ENCODE measurements at regions not wholly inside any gene's neighbourhood (a gene's known extent, or its start where the extent isn't known, plus 50 kb on each side); places are given as distances from the start of the nearest gene placed in this dataset.

DNA sequence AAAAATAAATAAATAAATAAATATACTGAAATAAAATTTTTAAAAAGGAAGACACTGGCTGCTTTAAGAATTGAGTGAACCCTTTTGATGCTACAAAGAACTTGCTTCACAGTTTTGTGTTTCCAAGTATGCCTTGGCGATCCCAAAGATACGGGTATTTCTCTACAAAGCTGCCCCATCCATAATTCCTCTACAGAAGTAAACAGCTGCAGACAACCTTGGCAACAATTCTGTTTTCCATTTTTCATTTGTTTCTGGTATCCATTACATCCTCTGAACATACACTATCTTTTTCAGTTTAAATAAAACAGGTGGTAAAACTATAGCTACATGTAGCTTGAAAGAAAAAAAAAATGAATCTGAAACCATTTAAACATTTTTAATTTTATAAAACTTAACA is 552.8 kb upstream of the KLHL29 start:
- DNase-seq (ENCODE audit: low spot score), result no peak

DNA sequence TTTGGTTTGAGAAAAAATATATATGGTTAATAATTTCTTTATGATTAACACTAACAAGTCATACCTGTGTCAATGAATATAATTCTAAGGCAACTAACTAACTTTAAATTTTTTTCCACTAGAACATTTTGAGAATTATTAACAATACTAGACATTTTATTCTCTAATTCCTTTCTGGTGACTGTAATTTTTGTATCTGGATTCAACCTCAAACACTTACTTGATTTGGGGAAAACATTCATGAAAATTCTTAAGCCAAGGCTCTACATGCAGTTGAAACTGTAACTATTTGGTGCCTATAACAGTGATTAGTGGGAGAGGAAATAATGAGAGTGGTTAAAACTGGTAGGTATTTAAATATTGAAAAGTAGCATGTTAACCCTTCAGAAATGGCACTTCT is 546.5 kb upstream of the KLHL29 start:
- no peak for DNase-seq (ENCODE audit: low spot score)

DNA sequence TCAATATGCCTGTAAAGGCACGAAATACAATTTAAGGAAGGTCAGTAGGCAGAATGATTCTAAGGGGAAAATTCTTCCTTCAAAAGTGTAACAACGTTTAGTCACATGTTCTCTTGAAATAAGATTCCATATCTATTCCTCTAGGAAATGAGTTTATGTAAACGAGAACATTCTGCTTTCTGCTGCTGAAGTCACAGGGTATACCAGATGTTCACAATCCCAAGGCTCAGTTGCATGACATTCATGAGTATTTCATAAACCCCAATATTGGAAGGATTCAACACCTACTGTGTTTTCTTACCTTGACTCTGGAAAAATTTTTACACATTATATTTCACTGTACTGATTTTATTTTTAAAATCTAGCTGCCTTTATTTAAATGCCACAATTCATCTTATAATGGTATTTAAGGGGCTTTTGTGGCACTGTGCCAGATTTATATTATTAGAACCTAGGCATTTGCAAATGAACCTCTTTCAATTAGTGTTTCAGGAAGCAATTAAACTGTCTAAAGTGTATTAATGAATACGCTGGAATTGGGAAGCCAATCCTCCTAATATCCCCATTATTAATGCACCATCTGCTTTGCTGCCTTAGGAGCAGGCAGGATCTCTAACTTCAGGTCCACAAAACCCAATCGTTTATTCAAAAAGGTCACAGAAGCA is 542.6 kb upstream of the KLHL29 start:
- no peak for DNase-seq (ENCODE audit: low spot score)

DNA sequence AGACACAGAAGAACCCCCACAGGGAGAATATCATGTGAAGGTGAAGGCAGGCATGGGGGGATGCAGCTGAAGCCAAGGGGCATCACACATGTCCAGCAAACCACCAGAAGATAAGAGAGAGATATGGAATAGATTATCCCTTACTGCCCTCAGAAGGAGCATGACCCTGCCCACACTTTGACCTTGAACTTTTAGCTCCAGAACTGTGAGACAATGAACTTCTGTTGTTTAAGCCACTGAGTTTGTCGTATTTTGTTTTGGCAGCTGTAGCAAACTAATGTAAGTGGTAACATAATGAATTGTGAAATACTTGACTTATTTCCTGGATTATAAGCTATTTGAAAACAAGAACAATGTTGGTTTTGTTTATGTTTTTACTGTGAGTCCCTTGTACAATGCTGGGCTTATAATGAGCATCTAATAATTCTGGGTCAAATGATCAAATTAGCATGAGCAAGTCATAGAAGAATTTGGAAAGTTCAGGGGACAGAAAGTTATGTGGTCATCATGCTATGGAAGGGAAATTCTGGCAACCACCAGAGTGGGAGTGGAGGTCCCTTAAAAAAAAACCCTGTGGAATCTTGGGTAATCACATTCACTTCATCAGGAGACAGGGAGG is 541.0 kb upstream of the KLHL29 start:
- DNase-seq (ENCODE audit: low spot score), result no peak

DNA sequence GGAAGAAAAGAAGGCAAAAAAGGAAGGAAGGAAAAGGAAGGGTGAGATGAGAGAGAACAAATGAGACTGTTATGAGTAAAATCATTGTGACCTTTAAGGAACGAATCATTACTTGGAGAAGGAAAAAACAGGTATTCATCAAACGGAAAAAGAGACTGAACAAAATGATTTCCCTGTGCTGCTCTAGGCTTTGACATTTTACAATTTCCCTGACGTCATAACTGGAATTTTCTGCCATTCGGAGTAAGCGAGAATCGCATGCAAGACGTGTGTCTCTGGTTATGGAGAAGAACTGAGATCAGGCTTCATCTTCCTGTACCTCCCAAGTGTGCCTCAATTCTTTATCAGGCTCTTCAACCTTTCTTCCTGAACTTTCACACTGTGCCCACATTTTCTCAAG is 534.7 kb upstream of the KLHL29 start:
- DNase-seq (ENCODE audit: low spot score), result no peak

DNA sequence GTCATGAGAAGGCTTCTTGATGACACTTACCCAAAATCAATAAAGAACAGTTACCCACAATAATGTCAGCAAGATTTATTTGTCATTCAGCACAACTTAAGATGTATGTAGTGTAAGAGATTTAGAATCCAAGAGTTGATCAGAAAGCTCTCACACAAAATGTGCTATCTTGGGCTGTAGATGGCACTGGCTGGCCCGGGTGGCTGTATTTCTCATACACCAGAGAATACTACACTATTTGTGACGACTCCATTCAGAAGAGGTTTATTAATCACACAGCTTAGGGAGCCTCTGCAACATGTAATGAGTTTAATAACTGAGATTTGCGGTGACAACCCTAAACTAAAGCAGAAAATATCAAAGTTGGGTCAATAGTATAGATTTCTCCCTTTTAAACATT is 530.4 kb upstream of the KLHL29 start:
- DNase-seq (ENCODE audit: low spot score), result peak; percentile 83

DNA sequence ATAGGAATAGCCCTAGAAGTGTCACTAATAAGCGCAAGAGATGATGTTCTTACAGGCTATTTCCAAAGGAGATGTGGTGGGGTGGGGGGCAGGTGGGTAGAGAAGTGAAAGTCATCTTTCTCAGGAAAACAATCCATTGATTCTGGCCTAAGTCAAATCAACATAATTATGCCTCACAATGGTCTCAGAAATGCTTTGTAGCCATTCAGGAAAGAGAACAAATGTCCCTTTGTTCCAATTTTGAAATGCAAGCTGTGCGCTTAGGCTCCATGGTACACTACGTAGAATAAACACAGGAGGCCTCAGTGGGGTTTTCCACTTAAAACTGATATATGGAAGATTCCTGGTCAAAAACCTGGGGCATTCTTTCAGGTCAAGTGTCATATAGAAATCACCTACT is 529.9 kb upstream of the KLHL29 start:
- peak; percentile 91 for DNase-seq (ENCODE audit: low spot score)

DNA sequence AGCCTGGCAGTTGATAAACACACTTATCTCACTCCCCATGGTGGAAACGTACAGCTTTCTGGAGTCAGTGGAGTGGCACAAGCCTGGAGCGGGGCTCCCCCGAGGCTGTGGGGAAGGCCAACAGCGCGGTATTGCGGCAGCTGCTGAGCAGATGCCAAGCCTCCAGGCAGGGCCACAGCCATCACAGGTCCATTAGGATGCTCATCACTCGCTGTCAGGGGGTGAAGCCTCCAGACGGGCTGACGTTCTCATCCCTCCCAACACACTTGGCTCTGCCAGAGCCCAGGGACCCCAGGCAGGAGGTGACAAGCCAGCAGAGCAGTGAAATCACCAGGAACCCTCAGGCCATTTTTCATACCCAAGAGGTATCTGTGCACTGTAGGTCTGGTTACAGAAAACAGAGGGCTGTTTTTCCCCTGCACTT is 529.2 kb upstream of the KLHL29 start:
- DNase-seq (ENCODE audit: low spot score), result peak; percentile 68

DNA sequence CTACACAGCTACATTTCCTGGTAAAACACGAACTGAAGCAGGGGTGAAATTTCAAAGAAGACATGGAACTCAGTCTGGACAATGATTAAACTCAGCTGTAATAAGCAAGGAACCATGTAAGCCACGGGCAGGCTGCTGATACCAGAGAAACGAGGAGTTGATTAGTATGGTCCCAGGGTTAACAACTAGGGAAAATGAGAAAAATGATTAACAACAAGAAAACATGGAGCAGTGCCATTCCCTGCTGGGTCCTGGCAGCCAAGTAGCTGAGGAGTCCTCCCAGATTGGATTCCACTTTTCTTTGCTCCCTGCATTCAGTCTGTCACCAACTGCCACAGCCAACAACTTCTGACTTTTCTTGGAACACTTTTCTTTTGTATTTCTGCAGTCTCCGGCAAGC is 517.0 kb upstream of the KLHL29 start:
- no peak for DNase-seq (ENCODE audit: low spot score)

DNA sequence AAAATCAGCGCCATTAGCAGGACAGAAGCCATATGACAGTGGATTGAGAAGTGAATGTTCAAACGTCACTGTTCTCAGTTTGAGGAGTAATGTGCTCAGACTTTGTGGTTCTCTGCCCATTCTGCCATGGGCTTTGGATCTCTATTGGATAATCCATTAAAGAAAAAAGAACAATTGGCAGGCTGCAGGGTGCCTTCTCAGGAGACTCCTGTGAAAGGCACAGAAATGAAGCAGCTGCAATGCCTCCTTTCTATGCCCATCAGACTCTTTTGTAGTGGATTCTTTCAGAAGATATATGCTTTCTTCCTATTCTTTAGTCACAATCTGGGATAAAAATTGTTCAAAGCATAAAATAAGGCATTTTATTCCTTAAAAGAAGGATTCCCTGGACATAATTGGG is 506.9 kb upstream of the KLHL29 start:
- DNase-seq (ENCODE audit: low spot score), result no peak

DNA sequence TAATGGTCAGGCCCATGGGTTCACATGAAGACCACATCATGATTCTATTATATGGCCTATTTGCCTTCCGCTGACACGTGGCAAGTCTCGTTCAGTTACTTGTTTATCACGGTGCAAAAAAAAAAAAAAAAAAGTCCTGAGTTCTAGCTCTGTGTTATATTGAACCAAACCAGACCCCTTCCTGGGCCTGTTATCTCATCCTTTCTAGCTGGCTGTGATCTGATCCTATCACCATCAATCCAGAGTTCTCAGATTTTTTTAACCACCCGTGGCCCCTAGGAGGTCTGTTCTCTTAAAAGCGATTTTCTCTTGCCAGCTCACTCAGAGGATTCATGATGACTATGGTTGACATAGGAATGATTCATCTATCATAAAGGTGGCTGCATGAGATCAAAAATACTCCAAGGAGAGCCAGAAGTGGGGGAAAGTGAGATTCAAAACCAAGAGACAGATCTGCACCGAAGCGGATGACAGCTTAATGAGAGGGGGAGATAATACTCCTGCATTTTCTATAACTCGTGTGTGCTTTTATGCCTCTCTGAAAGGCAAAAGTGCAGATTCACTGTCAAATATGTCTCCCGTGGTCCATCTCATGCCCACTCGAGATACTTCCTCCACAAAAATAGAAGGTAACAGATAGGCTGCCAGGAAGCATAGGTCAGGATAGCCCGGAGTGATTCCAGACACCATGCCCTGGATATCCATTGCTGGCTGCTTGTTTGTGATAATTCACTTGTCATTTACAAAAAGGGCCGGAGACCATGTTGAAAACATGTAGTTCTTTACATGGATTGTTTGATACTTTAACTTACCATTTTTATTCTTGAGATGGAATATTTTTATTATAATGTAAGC is 505.7 kb upstream of the KLHL29 start:
- no peak for DNase-seq (ENCODE audit: low spot score)

DNA sequence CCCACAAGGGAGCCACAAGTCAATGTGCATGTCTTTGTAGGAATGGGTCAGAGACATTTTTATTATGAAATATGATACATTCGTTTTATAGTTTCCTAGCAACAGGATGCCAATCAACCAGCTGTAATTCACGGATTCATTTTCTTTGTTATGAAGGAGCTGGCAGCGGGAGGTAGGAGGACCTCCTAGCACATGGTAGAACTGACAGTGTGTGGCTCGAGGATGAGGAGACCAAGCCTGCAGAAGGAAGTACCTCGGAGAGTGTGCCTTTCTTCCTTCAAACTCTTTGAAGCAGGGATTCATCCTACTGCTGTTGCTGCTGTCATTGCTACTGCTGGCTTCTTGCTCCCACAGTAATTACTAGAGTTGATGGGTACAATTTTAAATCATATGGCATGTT is 504.8 kb upstream of the KLHL29 start:
- DNase-seq (ENCODE audit: low spot score), result no peak

DNA sequence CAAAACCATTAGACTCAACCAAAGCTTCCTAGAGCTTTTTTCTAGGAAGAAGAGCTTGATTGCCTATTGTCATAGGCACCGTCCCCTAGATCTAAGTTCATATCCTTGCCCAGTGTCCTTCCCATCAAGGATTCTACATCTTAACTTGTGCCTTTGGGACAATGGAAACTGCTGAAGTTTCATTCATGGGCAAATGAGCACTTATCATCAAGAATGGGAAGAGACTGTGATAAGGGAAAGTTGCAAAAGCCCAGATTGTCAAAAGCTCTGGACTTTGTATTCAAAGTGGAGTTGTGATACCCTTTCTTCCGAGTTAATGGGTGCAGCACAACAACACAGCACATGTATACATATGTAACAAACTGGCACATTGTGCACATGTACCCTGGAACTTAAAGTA is 503.0 kb upstream of the KLHL29 start:
- no peak for DNase-seq (ENCODE audit: low spot score)

DNA sequence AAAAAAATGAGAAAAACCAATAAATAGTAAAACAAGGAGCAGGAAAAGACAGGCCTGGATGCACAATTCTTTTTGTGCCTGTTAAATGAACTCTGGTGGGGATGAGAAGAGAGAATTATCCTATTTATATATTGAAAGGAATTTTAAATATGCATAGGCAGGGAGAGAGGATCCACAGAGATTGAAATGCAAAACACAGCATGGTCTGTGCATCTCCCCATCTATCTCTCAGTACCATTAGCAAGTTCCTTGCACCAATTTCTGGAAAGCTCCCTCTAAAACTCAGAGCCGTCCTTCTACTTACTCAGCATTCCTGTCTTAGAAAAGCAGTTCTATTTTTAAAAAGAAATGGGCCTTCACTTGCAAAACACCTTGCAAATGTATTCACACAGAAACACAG is 502.3 kb upstream of the KLHL29 start:
- DNase-seq (ENCODE audit: low spot score), result no peak

DNA sequence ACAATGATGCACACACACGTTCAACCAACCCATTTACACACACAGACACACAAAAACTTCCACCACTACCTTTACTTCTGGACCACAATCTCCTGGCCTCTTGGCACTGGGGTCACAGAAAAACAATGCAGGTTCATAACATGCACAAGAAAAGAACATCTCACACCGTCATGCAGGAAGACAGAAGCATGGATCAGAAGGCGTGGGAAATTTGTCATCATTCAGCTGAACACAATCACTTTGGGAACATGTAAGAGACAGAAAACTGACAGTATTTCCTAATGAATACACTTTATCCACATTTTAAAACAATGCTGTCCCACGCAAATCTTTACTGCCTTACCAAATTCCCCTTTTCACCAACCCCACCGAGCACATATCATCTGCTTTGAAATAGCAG is 501.9 kb upstream of the KLHL29 start:
- DNase-seq (ENCODE audit: low spot score), result no peak

DNA sequence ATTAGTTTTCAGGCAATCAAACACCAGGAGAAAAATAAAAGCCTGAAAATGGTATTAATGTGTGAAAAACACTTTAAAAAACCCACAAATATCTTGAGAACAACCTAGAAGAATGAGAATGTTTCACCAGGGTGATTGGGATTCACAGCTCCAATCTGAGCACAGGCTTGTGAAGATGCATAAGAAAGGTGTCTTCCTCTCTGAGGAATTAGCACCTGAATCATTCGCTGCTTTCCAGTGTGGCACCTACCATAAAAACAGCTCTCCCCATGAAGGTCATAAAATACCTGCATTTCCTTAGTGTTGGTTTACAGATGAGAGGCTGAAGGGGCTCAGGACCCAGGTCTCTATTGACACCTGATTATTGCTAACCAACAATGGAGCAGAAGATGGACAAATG is 499.7 kb upstream of the KLHL29 start:
- DNase-seq (ENCODE audit: low spot score), result no peak

DNA sequence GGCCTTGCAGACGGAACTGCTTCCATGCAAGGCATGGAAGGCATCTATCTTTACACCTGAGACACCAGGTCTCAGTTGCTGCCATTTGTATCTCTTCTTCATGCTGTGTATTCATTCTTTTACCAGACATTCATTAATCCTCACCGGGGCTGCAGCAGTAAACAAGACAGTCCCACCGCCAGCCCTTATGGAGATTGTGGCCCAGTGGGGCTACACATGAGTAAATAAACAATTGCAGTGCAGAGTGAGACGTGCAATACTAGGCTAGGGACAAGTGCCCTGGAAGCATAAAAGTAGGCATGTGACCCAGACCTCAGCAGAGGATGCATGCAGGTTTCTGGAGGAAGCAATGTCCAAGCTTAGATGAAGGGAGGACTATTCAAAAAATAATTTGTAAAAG is 497.6 kb upstream of the KLHL29 start:
- no peak for DNase-seq (ENCODE audit: low spot score)

DNA sequence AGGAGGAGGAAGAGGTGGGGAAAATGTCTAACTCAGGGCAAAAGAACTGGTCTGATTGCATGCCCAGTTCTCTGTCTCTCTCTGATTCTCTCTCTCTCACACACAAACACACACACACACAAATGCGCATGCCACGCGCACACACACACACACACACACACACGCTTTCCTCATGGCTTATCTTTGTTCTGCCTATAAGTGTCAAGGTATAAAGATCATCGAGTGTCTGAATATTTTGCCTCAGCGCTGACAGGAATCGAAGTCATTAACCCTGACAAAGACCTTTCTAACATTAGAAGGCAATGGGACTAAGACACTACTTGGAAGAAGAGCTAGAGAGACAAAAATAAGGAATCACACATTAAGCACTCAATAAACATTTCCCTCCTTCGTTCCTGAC is 497.1 kb upstream of the KLHL29 start:
- DNase-seq (ENCODE audit: low spot score), result no peak

DNA sequence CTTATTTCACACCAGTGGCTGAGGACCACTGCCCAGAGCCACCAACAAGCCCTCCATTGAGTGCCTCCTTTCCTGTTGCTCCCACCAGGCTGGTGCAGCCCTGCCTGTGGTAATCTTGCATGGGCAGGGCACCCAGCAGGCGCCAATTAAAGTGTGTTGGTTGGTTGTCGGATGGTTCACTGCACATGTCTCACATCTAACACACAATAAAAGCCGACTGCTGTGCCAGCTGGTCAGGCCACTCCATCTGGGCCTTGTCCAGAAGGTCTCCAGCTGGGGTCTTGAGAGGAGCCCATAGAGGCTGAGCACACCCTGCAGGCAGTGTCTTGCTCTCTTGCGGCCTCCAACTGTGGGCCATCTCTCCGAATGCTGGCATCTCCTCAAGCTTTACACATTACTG is 494.8 kb upstream of the KLHL29 start:
- DNase-seq (ENCODE audit: low spot score), result no peak

DNA sequence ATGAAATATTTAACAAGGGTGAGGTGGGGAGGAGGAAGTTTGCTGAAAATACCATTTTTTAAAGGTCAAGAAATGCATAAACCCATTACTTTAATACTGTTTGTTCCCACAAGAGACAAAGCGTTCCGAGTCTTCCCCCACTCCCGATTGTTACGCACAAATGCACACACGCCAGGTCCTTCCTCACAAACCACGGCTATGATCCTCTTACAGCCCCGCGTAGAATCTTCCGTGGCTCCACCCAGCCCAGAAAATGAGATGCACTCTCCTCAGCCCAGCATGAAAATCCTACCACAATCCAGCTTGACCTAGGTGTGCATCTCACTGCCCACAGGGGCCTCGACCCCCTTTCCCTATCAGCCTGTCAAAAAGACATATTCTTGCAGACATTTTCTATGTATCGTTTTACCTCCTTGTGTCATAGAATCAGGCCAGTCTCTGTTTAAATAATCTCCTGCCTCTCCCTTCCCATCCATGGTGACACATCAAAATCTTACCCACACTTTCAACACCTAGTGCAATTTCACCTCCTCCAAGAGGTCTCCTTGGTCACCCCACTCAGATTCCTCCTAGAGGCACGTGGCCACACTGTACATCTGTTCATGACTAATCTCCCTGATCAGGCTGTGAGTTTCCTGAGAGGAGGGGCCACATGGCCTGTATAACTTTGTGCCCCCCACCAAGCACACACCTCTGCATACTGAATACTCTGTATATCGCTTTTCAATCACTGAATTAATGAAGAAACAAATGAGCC is 491.0 kb upstream of the KLHL29 start:
- no peak for DNase-seq (ENCODE audit: low spot score)

DNA sequence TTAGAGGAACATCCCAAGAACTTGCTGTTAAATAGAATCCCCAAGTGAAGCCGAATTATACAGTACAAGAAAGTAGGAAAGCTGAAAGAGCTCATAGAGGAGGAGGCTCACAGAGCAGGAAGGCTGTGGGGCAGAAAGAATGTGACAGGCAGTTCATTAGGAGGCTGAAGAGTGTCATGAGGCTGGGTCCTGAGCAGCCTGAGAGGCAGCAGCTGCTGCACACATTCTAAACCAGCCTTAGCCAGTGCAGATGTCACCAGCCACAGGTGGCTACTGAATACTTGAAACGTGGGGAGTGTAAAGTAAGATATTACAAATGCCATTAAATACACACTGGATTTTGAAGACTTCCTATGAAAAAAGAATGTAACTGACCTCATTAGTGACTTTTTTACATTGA is 490.2 kb upstream of the KLHL29 start:
- no peak for DNase-seq (ENCODE audit: low spot score)

DNA sequence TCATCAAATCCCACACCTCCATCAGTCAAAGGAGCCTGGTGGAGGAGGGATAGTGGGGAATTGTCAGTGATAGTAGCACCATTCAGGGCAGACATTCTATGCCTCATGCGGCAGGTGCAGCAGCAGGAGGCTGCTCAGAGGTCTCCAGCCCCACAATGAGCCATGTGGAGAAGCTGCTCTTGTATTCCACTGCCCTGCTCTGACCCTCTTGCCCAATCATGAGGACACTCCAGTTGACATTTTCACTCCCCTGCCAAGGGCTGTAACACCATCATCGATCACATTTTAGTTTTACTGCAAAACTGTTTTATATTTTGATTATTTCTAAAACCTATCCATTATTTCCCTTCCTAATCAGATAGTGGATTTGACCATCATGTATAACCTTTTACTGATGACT is 487.6 kb upstream of the KLHL29 start:
- no peak for DNase-seq (ENCODE audit: low spot score)

DNA sequence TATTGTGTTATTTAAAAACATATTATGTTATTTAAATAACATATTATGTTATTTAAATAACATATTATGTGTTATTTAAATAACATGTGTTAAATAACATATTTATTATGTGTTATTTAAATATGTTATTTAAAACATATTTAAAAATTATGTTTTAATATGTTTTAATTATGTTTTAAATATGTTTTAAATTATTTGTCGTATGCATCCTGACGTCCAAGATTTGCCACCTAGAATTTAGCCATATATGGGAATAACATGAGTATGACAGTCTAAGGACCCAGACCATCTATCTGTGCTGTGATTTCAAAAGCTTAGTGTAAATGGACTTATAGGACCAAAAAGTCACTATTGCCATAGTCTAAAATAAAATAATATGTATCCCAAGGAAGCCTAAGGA is 484.3 kb upstream of the KLHL29 start:
- no peak for DNase-seq (ENCODE audit: low spot score)
